ENCODE measurements at regions not wholly inside any gene's neighbourhood (a gene's known extent, or its start where the extent isn't known, plus 50 kb on each side); places are given as distances from the start of the nearest gene placed in this dataset.

- Mint-ChIP-seq H3K4me3 (no peak overlapping the region), H3K27me3 (peaks cover 54% of the 10 kb centered on the region)
- intact Hi-C loops (cut with micrococcal nuclease): loop anchor here (10.0 kb wide), 1 partner anchor 357 kb away; no protein-coding TSS in a partner anchor
These were observed 328.6 kb upstream of the F9 start for GRCh38 chrX:139201924-139202323.

GRCh38 chrX:139200793-139201192 lies 329.7 kb upstream of the F9 start:
- no peak overlapping the region for H3K27ac Mint-ChIP-seq
- no peak overlapping the region for H3K4me3 Mint-ChIP-seq
- H3K36me3 Mint-ChIP-seq (ENCODE audit: low read depth): no peaks in the 10 kb centered on the region
- peaks cover 22% of the 10 kb centered on the region for H3K4me1 Mint-ChIP-seq (ENCODE audit: low read depth)
- H3K9me3 Mint-ChIP-seq: no peaks in the 10 kb centered on the region
- intact Hi-C loops (cut with micrococcal nuclease): loop anchor here (10.0 kb wide), 1 partner anchor 356 kb away; no protein-coding TSS in a partner anchor
- peaks cover 50% of the 10 kb centered on the region for H3K27me3 Mint-ChIP-seq

More at GRCh38 chrX:139201924-139202323, 328.6 kb upstream of the F9 start:
- peaks cover 23% of the 10 kb centered on the region for H3K4me1 Mint-ChIP-seq (ENCODE audit: low read depth)
- no peaks in the 10 kb centered on the region for H3K9me3 Mint-ChIP-seq
- H3K27ac Mint-ChIP-seq: no peak overlapping the region
- no peaks in the 10 kb centered on the region for H3K36me3 Mint-ChIP-seq (ENCODE audit: low read depth)

- peaks cover 47% of the 10 kb centered on the region for H3K27me3 Mint-ChIP-seq
- H3K36me3 Mint-ChIP-seq (ENCODE audit: low read depth): no peaks in the 10 kb centered on the region
- intact Hi-C loops (cut with micrococcal nuclease): loop anchor here (10.0 kb wide), 1 partner anchor 356 kb away; no protein-coding TSS in a partner anchor
These were observed 330.2 kb upstream of the F9 start for GRCh38 chrX:139200346-139200745.

GRCh38 chrX:139199933-139200332 lies 330.6 kb upstream of the F9 start:
- peaks cover 47% of the 10 kb centered on the region for H3K27me3 Mint-ChIP-seq
- no peaks in the 10 kb centered on the region for H3K9me3 Mint-ChIP-seq
- no peak overlapping the region for H3K4me3 Mint-ChIP-seq
- no peak overlapping the region for H3K27ac Mint-ChIP-seq
- intact Hi-C loops (cut with micrococcal nuclease): loop anchor here (10.0 kb wide), 2 partner anchors 355 to 365 kb away; no protein-coding TSS in a partner anchor
- H3K36me3 Mint-ChIP-seq (ENCODE audit: low read depth): no peaks in the 10 kb centered on the region
- peaks cover 14% of the 10 kb centered on the region for H3K4me1 Mint-ChIP-seq (ENCODE audit: low read depth)

More at GRCh38 chrX:139200346-139200745, 330.2 kb upstream of the F9 start:
- no peak overlapping the region for H3K4me3 Mint-ChIP-seq
- H3K9me3 Mint-ChIP-seq: no peaks in the 10 kb centered on the region
- peaks cover 18% of the 10 kb centered on the region for H3K4me1 Mint-ChIP-seq (ENCODE audit: low read depth)
- no peak overlapping the region for H3K27ac Mint-ChIP-seq

- Mint-ChIP-seq H3K27me3 (peaks cover 45% of the 10 kb centered on the region), H3K27ac (no peak overlapping the region), H3K4me3 (no peak overlapping the region), H3K9me3 (no peaks in the 10 kb centered on the region), H3K4me1 (ENCODE audit: low read depth) (peaks cover 14% of the 10 kb centered on the region), H3K36me3 (ENCODE audit: low read depth) (no peaks in the 10 kb centered on the region)
- intact Hi-C loops (cut with micrococcal nuclease): loop anchor here (10.0 kb wide), 1 partner anchor 366 kb away; no protein-coding TSS in a partner anchor
These were observed 331.6 kb upstream of the F9 start for GRCh38 chrX:139198936-139199335.

- H3K4me1 Mint-ChIP-seq (ENCODE audit: low read depth): no peaks in the 10 kb centered on the region
- H3K9me3 Mint-ChIP-seq: no peaks in the 10 kb centered on the region
- H3K27me3 Mint-ChIP-seq: peaks cover 30% of the 10 kb centered on the region
- H3K36me3 Mint-ChIP-seq (ENCODE audit: low read depth): no peaks in the 10 kb centered on the region
- no peak overlapping the region for H3K27ac Mint-ChIP-seq
- no peak overlapping the region for H3K4me3 Mint-ChIP-seq
- intact Hi-C loops (cut with micrococcal nuclease): loop anchor here (10.0 kb wide), 1 partner anchor 368 kb away; no protein-coding TSS in a partner anchor
These were observed 333.6 kb upstream of the F9 start for GRCh38 chrX:139196890-139197289.

GRCh38 chrX:139194571-139195280 lies 335.8 kb upstream of the F9 start:
- H3K27me3 Mint-ChIP-seq: peaks cover 26% of the 10 kb centered on the region
- intact Hi-C loops (cut with micrococcal nuclease): loop anchor here (10.0 kb wide), 1 partner anchor 370 kb away; no protein-coding TSS in a partner anchor
- H3K4me3 Mint-ChIP-seq: peak overlapping the region; percentile 73

GRCh38 chrX:139192386-139192961 lies 338.1 kb upstream of the F9 start:
- peaks cover 8% of the 10 kb centered on the region for H3K4me1 Mint-ChIP-seq (ENCODE audit: low read depth)

More at GRCh38 chrX:139194571-139195280, 335.8 kb upstream of the F9 start:
- peak overlapping the region; percentile 34 for H3K27ac Mint-ChIP-seq
- H3K9me3 Mint-ChIP-seq: no peaks in the 10 kb centered on the region
- H3K36me3 Mint-ChIP-seq (ENCODE audit: low read depth): no peaks in the 10 kb centered on the region
- no peaks in the 10 kb centered on the region for H3K4me1 Mint-ChIP-seq (ENCODE audit: low read depth)

GRCh38 chrX:139191746-139192385 lies 338.7 kb upstream of the F9 start:
- intact Hi-C loops (cut with micrococcal nuclease): loop anchor here (10.0 kb wide), 1 partner anchor 373 kb away; no protein-coding TSS in a partner anchor
- Mint-ChIP-seq H3K4me3 (no peak overlapping the region), H3K36me3 (ENCODE audit: low read depth) (no peaks in the 10 kb centered on the region), H3K27me3 (peaks cover 20% of the 10 kb centered on the region), H3K9me3 (no peaks in the 10 kb centered on the region), H3K27ac (no peak overlapping the region), H3K4me1 (ENCODE audit: low read depth) (peaks cover 8% of the 10 kb centered on the region)

More at GRCh38 chrX:139192386-139192961, 338.1 kb upstream of the F9 start:
- H3K4me3 Mint-ChIP-seq: no peak overlapping the region
- H3K36me3 Mint-ChIP-seq (ENCODE audit: low read depth): no peaks in the 10 kb centered on the region
- H3K27ac Mint-ChIP-seq: no peak overlapping the region
- H3K9me3 Mint-ChIP-seq: no peaks in the 10 kb centered on the region
- intact Hi-C loops (cut with micrococcal nuclease): loop anchor here (10.0 kb wide), 1 partner anchor 372 kb away; no protein-coding TSS in a partner anchor
- peaks cover 22% of the 10 kb centered on the region for H3K27me3 Mint-ChIP-seq

- Mint-ChIP-seq H3K27me3 (peaks cover 20% of the 10 kb centered on the region), H3K4me3 (no peak overlapping the region), H3K9me3 (no peaks in the 10 kb centered on the region), H3K4me1 (ENCODE audit: low read depth) (peaks cover 8% of the 10 kb centered on the region), H3K27ac (no peak overlapping the region), H3K36me3 (ENCODE audit: low read depth) (no peaks in the 10 kb centered on the region)
- intact Hi-C loops (cut with micrococcal nuclease): loop anchor here (10.0 kb wide), 1 partner anchor 374 kb away; no protein-coding TSS in a partner anchor
These were observed 339.3 kb upstream of the F9 start for GRCh38 chrX:139191286-139191685.

GRCh38 chrX:139187738-139188137 lies 342.8 kb upstream of the F9 start:
- intact Hi-C loops (cut with micrococcal nuclease): no loop called here
- H3K4me1 Mint-ChIP-seq (ENCODE audit: low read depth): peaks cover 8% of the 10 kb centered on the region
- no peaks in the 10 kb centered on the region for H3K9me3 Mint-ChIP-seq
- no peaks in the 10 kb centered on the region for H3K27me3 Mint-ChIP-seq
- no peak overlapping the region for H3K4me3 Mint-ChIP-seq
- H3K27ac Mint-ChIP-seq: no peak overlapping the region
- no peaks in the 10 kb centered on the region for H3K36me3 Mint-ChIP-seq (ENCODE audit: low read depth)

GRCh38 chrX:139186991-139187390 lies 343.5 kb upstream of the F9 start:
- H3K27ac Mint-ChIP-seq: no peak overlapping the region
- H3K4me3 Mint-ChIP-seq: no peak overlapping the region
- H3K27me3 Mint-ChIP-seq: no peaks in the 10 kb centered on the region
- H3K9me3 Mint-ChIP-seq: no peaks in the 10 kb centered on the region
- intact Hi-C loops (cut with micrococcal nuclease): no loop called here
- peaks cover 8% of the 10 kb centered on the region for H3K4me1 Mint-ChIP-seq (ENCODE audit: low read depth)
- H3K36me3 Mint-ChIP-seq (ENCODE audit: low read depth): no peaks in the 10 kb centered on the region

- peaks cover 4% of the 10 kb centered on the region for H3K36me3 Mint-ChIP-seq (ENCODE audit: low read depth)
- no peak overlapping the region for H3K27ac Mint-ChIP-seq
- H3K27me3 Mint-ChIP-seq: peaks cover 7% of the 10 kb centered on the region
- intact Hi-C loops (cut with micrococcal nuclease): no loop called here
- H3K9me3 Mint-ChIP-seq: peaks cover 16% of the 10 kb centered on the region
- no peaks in the 10 kb centered on the region for H3K4me1 Mint-ChIP-seq (ENCODE audit: low read depth)
- H3K4me3 Mint-ChIP-seq: no peak overlapping the region
These were observed 350.9 kb upstream of the F9 start for GRCh38 chrX:139179592-139179991.

GRCh38 chrX:139178980-139179379 lies 351.6 kb upstream of the F9 start:
- Mint-ChIP-seq H3K4me3 (no peak overlapping the region), H3K27ac (no peak overlapping the region), H3K9me3 (peaks cover 16% of the 10 kb centered on the region), H3K36me3 (ENCODE audit: low read depth) (peaks cover 4% of the 10 kb centered on the region), H3K4me1 (ENCODE audit: low read depth) (no peaks in the 10 kb centered on the region), H3K27me3 (peaks cover 7% of the 10 kb centered on the region)
- intact Hi-C loops (cut with micrococcal nuclease): no loop called here
